Neural cell (in vitro differentiated cells): ENCODE measurements at regions not wholly inside any gene's neighbourhood (a gene's known extent, or its start where the extent isn't known, plus 50 kb on each side); places are given as distances from the start of the nearest gene placed in this dataset.

Experiments
- CTCF ChIP-seq: fragments of 450-650 bp; IDR thresholded peaks from 2 replicates; pipeline ENCODE4 v1.5.1; 2014; ENCODE audit warnings: antibody characterized with exemption, mild to moderate bottlenecking, moderate library complexity; ENCODE audit not compliant: poor library complexity, severe bottlenecking
- EZH2 ChIP-seq: fragments of 200-600, 300-800 bp; shearing (Covaris generic), sonication (generic); IDR thresholded peaks from 2 replicates; pipeline ENCODE4 v1.6.1; 2014; ENCODE audit warnings: antibody characterized with exemption, low read length, borderline replicate concordance, mild to moderate bottlenecking; ENCODE audit not compliant: insufficient read depth, poor library complexity, severe bottlenecking
- POLR2AphosphoS5 ChIP-seq: IDR thresholded peaks from 2 replicates; pipeline ENCODE4 v1.6.1; 2012

GRCh38 chr3:182450942-182451787 lies 342.1 kb upstream of the ATP11B start:
- TF ChIP-seq EZH2 (no peak), CTCF (no peak), POLR2AphosphoS5 (no peak)
